ENCODE measurements at regions not wholly inside any gene's neighbourhood (a gene's known extent, or its start where the extent isn't known, plus 50 kb on each side); places are given as distances from the start of the nearest gene placed in this dataset.

- DNase-seq (ENCODE audit: low read depth in 2 of 2): no peak
- no peak overlapping the region for H3K4me3 ChIP-seq (replicated peaks in 1 of 2; ENCODE audit: low read depth in 2 of 2, low read length in 2 of 2)
- TF ChIP-seq CTCF (IDR thresholded peaks at IDR 0.05; ENCODE audit: low read depth, low read length): no peak
Measured at GRCh38 chr6:106797186-106797585, 167.8 kb downstream of the QRSL1 start.

- no peak for TF ChIP-seq CTCF (IDR thresholded peaks at IDR 0.05; ENCODE audit: low read depth, low read length)
- DNase-seq (ENCODE audit: low read depth in 2 of 2): no peak
- H3K4me3 ChIP-seq (replicated peaks in 1 of 2; ENCODE audit: low read depth in 2 of 2, low read length in 2 of 2): no peak overlapping the region
Measured at GRCh38 chr6:106796781-106797180, 167.4 kb downstream of the QRSL1 start.

GRCh38 chr6:106794129-106794528 is 164.8 kb downstream of the QRSL1 start:
- no peak for TF ChIP-seq CTCF (IDR thresholded peaks at IDR 0.05; ENCODE audit: low read depth, low read length)
- no peak for DNase-seq (ENCODE audit: low read depth in 2 of 2)
- no peak overlapping the region for H3K4me3 ChIP-seq (replicated peaks in 1 of 2; ENCODE audit: low read depth in 2 of 2, low read length in 2 of 2)

GRCh38 chr6:106792536-106793236 is 163.3 kb downstream of the QRSL1 start:
- TF ChIP-seq CTCF (IDR thresholded peaks at IDR 0.05; ENCODE audit: low read depth, low read length): no peak
- DNase-seq (ENCODE audit: low read depth in 2 of 2): no peak
- H3K4me3 ChIP-seq (replicated peaks in 1 of 2; ENCODE audit: low read depth in 2 of 2, low read length in 2 of 2): no peak overlapping the region

GRCh38 chr6:106790935-106791334 is 161.6 kb downstream of the QRSL1 start:
- no peak overlapping the region for H3K4me3 ChIP-seq (replicated peaks in 1 of 2; ENCODE audit: low read depth in 2 of 2, low read length in 2 of 2)
- no peak for TF ChIP-seq CTCF (IDR thresholded peaks at IDR 0.05; ENCODE audit: low read depth, low read length)
- no peak for DNase-seq (ENCODE audit: low read depth in 2 of 2)

GRCh38 chr6:106790149-106790770 is 160.9 kb downstream of the QRSL1 start:
- no peak for DNase-seq (ENCODE audit: low read depth in 2 of 2)
- no peak for TF ChIP-seq CTCF (IDR thresholded peaks at IDR 0.05; ENCODE audit: low read depth, low read length)
- H3K4me3 ChIP-seq (replicated peaks in 1 of 2; ENCODE audit: low read depth in 2 of 2, low read length in 2 of 2): no peak overlapping the region

All from cardiac fibroblast (primary cell).